C4-2B (cell line): ENCODE measurements at regions not wholly inside any gene's neighbourhood (a gene's known extent, or its start where the extent isn't known, plus 50 kb on each side); places are given as distances from the start of the nearest gene placed in this dataset.

Experiments used
- CTCF ChIP-seq: fragments of 450-650 bp; conservative IDR thresholded peaks from 2 replicates; pipeline ENCODE4 v1.5.1; 2017; ENCODE audit warnings: mild to moderate bottlenecking
- ZFX ChIP-seq: fragments of 450-650 bp; IDR thresholded peaks from 2 replicates; pipeline ENCODE4 v1.6.1; 2017

- no peak for TF ChIP-seq CTCF
- TF ChIP-seq ZFX: no peak
Measured at GRCh38 chr10:85413570-85413969, 953.0 kb downstream of the GRID1 start.
